Activated CD4-positive, alpha-beta T cell treated with anti-CD3 and anti-CD28 coated beads, Interleukin-2, amount 50 U/mL, for 4 hours (primary cell): ENCODE measurements at regions not wholly inside any gene's neighbourhood (a gene's known extent, or its start where the extent isn't known, plus 50 kb on each side); places are given as distances from the start of the nearest gene placed in this dataset.
A peak's percentile ranks its signal among the peaks of the same experiment; 100 is the strongest.
"Not testable (repeated sequence)": the region's sequence is repeated elsewhere in the genome, so short reads cannot be mapped to it uniquely, and the experiment has no call there.

Experiments used
- DNase-seq, 2 experiments: peaks; one replicate each; pipeline ENCODE4 v3.0.0-alpha.2; 2020

- DNase-seq: not testable (repeated sequence)
Measured at GRCh38 chr15:22519213-22519612, 60.5 kb downstream of the GOLGA6L22 start.

GRCh38 chr15:22526537-22526936, 67.8 kb downstream of the GOLGA6L22 start:
- DNase-seq: not testable (repeated sequence)

- DNase-seq: not testable (repeated sequence)
Measured at GRCh38 chr15:22527016-22527415, 68.3 kb downstream of the GOLGA6L22 start.

GRCh38 chr15:22529200-22529599, 70.5 kb downstream of the GOLGA6L22 start:
- not testable (repeated sequence) for DNase-seq

DNA sequence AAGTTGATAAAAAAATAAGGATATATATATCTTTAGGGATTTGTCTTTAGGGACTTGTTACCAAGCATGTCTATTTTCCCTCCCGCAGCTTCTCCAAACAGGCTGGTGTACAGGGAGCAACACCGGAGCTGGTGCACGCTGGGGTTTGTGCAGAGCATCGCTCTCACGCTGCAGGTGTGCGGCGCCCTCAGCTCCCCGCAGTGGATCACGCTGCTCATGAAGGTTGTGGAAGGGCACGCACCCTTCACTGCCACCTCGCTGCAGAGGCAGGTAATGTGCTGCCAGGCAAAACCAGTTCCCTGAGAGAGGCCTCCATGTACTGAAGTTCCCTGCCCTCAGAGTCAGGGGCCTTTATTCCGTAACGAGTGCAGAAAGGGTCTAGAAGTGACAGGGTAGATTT, 101.0 kb downstream of the GOLGA6L22 start:
- not testable (repeated sequence) for DNase-seq

DNA sequence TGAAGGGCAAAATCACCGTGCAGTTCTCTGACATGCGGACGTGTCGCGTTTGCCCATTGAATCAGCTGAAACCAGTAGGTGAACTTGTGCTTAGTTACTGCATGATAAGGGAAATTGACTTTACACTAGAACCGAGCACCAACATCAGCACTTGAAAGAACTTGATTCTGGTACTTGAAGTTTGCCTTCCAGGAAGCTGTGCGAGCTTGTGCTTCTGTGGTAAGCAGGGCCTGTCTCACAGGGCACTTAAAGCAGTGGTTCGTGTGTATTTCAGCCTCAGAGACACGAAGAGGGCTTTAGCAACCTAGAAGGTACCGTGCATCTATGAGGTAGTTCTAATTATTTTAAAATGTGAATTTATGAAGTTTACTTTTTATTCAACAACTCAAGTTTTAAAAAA, 103.0 kb downstream of the GOLGA6L22 start:
- not testable (repeated sequence) for DNase-seq

DNA sequence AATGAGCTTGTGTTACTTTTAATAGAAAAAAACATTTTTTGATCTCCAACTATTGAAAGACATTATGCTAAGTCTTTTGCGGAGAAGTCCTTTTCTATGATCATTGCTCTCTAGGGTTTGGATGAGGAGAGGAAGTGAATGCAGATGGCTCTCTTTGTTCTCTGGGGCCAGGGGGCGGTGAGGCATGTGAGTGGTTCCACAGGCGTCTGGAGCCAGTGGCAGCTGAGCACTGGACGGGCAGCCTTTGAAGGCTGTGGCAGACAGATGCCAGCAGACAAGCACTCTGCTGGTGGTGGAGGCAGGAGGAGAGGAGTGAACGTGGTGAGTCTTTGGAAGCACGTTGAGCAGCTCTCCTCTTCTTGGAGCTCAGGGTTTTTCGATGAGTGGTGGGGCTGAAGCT, 107.8 kb downstream of the GOLGA6L22 start:
- DNase-seq: not testable (repeated sequence)

DNA sequence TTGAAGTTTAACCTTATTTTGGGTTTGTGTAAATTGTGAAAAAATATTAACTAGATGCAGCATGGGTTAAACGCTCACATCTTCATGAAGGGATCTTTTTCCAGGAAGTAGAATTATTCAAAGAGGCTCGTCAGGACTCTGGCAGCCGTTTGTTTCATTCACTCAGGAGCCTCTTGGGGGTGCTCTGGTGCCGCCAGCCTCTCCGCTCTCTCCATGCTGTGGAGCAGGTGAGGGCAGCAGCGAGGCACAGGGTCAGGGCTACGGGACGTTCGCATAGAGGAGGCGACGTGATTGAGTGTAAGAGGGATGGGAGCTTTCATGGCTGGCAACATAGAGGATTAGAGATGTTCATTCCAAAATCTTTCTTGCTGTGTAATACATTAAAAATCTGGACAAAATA, 110.8 kb downstream of the GOLGA6L22 start:
- not testable (repeated sequence) for DNase-seq

DNA sequence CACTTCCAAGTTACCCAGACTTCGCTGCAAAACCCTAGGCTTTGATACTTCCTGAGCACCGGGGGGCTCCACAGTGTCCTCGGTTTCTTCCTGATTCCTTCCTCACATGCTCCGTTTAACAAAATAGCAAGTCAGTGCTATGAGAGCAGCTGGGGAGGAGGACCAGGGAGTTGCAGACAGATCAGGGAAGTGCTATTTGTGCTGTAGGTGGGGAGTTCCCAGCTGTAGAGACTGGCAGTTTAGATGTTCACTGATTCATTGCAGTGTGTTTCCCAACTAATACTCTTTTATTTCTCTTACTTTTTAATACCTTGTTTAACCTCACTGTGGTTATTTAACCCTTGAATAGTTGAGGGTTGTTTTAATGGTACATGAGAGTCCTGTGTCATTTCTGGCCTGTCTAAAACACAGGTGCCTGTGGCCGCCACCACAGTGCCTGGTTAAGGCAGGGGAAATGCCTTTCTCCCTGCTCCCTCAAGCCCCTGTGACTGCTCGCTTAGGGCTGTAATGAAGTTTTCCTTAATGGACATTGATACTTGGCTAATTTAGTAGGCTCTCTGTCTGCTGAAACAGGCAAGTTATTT, 113.5 kb downstream of the GOLGA6L22 start:
- not testable (repeated sequence) for DNase-seq

DNA sequence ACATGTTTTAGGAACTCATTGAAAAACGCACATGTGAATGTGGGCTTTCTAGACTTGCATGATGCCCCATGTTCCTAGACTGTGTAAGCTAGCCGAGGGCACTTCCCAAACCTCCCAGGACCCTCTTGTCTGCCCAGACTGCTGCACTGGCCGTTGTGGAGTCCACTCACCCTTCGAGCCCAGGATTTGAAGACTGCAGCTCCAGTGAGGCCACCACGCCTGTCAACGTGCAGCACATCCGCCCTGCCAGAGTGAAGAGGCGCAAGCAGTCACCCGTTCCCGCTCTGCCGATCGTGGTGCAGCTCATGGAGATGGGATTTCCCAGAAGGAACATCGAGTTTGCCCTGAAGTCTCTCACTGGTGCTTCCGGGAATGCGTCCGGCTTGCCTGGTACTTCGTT, 114.1 kb downstream of the GOLGA6L22 start:
- DNase-seq: not testable (repeated sequence)

GRCh38 chr15:22577828-22578227, 119.1 kb downstream of the GOLGA6L22 start:
- not testable (repeated sequence) for DNase-seq

- DNase-seq: not testable (repeated sequence)
Measured at GRCh38 chr15:22579213-22579612, 120.5 kb downstream of the GOLGA6L22 start.

- DNase-seq: not testable (repeated sequence)
Measured at GRCh38 chr15:22587391-22587790, 128.7 kb downstream of the GOLGA6L22 start.

DNA sequence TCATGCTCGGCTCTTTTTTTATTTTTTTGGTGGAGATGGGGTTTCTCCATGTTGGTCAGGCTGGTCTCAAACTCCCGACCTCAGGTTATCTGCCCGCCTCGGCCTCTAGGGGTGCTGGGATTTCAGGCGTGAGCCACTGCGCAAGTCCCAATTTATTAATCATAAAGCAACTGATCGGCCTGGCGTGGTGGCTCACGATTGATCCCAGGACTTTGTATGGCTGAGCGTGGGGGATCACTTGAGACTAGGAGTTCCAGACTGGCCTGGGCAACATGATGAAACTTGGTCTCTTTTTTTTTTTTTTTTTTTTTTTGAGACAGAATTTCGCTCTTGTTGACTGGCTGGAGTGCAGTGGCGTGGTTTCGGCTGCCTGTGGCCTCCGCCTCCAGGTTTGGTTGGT, 139.8 kb downstream of the GOLGA6L22 start:
- DNase-seq: not testable (repeated sequence)

GRCh38 chr15:22599526-22600320, 141.0 kb downstream of the GOLGA6L22 start:
- not testable (repeated sequence) for DNase-seq

GRCh38 chr15:22616976-22617375, 158.3 kb downstream of the GOLGA6L22 start:
- not testable (repeated sequence) for DNase-seq

DNA sequence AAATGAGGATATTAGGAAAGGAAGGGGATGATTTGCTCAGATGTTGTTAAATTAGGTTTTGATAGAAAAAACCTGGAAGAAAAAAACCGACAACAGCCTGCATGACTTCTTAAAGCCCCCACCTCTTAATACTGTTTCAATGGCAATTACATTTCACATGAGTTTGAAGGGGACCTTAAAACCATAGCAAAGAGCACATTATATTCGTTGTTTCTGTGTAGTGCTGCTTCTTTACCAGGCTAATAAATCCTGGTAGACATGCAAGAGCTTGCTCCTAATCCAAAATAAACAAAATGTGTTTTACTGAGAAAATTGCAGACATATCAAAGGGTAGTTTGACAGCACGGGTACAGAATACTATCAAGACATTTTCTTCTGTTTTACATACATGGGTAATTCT, 154.7 kb upstream of the NIPA1 start:
- DNase-seq: not testable (repeated sequence)

DNA sequence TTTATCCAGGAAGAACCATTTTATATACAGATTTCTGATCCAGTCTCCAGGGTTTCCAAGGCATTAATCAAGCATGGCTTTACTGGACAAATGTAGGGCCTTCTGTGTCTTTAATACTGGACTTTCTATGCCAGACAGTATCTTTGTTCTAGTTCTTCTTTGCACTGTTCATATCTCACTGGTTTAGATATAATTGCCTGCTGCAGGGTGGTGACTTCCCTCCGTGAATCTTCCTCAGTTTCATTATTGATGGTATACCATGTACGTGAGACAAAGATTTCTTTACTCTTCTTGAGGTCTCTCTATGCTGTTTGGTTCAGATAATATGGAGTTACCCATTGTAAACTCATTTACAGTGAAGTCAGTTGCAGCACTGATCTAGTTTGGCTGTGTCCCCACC, 146.5 kb upstream of the NIPA1 start:
- not testable (repeated sequence) for DNase-seq

DNA sequence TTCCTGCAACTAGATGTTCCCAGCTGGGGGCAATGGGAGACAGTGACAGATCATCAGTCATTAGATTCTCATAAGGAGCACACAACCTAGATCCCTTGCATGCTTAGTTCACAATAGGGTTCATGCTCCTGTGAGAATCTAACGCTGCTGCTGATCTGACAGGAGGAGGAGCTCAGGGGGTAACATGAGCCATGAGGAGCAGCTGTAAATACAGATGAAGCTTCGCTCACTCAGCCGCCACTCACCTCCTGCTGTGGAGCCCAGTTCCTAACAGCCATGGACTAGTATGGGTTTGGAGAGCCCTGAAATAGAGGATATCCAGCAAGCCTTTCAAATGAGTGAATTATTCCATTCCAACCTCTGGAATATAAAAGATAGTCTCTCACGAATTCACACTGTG, 137.0 kb upstream of the NIPA1 start:
- DNase-seq: not testable (repeated sequence)

GRCh38 chr15:22651179-22651578, 135.3 kb upstream of the NIPA1 start:
- DNase-seq: not testable (repeated sequence)

- DNase-seq: peak; percentile 11 to 15
Measured at GRCh38 chr15:22664294-22665058, 122.0 kb upstream of the NIPA1 start.

DNA sequence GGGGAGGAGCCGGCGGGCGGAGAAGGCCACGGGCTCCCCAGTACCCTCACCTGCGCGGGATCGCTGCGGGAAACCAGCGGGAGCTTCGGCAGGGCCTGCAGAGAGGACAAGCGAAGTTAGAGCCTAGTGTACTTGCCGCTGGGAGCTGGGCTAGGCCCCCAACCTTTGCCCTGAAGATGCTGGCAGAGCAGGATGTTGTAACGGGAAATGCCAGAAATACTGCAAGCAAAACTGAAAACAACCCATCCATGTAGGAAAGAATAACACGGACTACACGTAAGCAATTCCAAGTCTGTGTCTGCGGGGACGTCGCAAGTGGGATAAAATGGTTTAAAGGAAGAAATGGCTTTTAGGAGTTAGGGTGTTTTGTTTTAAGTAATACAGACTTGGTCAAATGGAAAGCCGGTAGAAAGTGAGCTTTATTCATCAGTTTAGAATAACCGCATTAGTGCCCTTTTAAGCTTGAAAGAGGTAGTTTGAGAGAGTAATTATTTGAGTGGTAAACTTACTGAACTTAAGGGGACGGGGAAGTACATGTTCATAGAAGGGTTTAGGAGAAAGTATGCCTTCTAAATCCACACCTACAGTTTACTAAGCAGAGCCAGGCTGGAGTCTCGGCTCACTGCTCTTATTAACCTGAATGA, 121.3 kb upstream of the NIPA1 start:
- DNase-seq: not testable (repeated sequence)

DNA sequence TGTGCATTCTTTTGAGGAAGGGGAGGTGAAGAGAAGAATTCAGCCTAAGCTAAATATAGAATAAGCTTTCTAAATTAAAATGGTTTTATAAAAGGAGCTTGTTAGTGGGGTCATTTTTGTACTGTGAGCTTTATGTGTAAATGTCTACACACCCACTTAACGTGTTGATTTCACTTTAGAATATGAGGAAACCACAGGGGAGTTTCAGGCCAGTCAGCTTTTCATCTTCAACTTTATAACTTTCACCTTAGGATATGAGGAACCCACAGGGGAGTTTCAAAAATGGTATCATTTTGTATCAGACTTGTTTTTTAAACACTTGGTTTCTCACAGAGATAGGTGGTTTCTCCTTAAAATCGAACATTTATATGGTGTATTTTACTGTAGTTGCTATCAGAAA, 120.7 kb upstream of the NIPA1 start:
- not testable (repeated sequence) for DNase-seq
